ENCODE measurements at regions not wholly inside any gene's neighbourhood (a gene's known extent, or its start where the extent isn't known, plus 50 kb on each side); places are given as distances from the start of the nearest gene placed in this dataset.
"Not testable (repeated sequence)": the region's sequence is repeated elsewhere in the genome, so short reads cannot be mapped to it uniquely, and the experiment has no call there.

DNA sequence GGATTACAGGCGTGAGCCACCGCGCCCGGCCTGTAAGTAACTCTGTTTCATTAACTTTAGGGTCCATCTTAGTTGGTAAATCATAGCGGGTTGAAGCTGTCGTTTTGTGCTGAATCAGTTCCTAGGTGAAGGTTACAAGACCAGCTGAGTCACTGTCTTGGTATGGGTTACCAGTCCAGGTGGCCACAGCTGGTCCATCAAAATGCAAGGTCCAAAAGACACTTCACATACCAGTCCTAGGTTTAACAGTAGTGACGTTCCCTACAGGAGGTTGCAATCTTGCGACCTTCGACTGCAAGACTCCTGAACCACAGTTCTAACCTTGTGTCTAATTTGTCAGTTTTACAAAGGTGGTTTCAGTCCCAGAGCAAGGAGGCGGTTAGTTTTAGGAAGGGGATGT is 160.1 kb upstream of the ATP10A start:
- H3K4me3 ChIP-seq (ENCODE audit: low read depth, low read length), result no peak overlapping the region
- H3K4me1 ChIP-seq (ENCODE audit: insufficient read depth), result no peaks in the 10 kb centered on the region
- WGBS, result 90% methylated on average over 10 of the region's 10 CpGs
- no peak for DNase-seq (ENCODE audit: extremely low spot score)
- no peak overlapping the region for H3K27ac ChIP-seq (ENCODE audit: low read depth)
- no peaks in the 10 kb centered on the region for H3K36me3 ChIP-seq (ENCODE audit: insufficient read depth)

- 87% methylated on average over 8 of the region's 8 CpGs for WGBS
- DNase-seq (ENCODE audit: extremely low spot score), result no peak
- Histone ChIP-seq H3K36me3 (ENCODE audit: insufficient read depth) (no peaks in the 10 kb centered on the region), H3K4me3 (ENCODE audit: low read depth, low read length) (no peak overlapping the region), H3K4me1 (ENCODE audit: insufficient read depth) (no peaks in the 10 kb centered on the region), H3K27ac (ENCODE audit: low read depth) (no peak overlapping the region)
Observed at GRCh38 chr15:26020871-26021270, 157.7 kb upstream of the ATP10A start.

- Histone ChIP-seq H3K27ac (ENCODE audit: low read depth) (no peak overlapping the region), H3K36me3 (ENCODE audit: insufficient read depth) (no peaks in the 10 kb centered on the region), H3K4me3 (ENCODE audit: low read depth, low read length) (no peak overlapping the region), H3K4me1 (ENCODE audit: insufficient read depth) (no peaks in the 10 kb centered on the region)
- 89% methylated on average over 7 of the region's 7 CpGs for WGBS
- DNase-seq (ENCODE audit: extremely low spot score), result no peak
Observed at GRCh38 chr15:26017665-26018064, 154.5 kb upstream of the ATP10A start.

DNA sequence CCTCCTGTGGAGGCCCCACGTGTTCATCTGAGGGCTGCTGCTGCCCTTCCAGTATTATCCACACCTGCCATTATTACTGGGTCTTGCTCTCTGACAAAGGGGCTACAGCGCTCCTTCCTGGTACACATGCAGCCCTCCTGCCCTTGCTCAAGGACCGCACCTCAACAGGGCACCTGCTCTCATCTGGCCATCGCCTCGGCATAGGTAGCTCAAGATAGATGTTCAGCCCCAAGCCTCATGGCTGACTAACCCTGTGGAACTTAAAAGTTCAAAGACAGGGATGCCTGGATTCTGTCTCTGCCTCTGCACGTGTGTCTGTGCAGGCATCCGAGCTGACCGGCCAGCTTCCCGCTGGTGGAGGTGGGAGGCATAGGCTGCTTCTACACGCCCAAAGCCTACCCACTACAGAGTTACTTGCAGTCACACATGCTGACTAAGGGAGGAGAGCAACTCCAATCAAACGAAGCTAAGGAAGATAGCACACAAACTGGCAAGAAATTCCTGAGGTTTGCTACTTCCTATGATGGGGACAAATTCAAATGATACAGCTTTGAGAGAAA is 152.5 kb upstream of the ATP10A start:
- Histone ChIP-seq H3K27ac (ENCODE audit: low read depth) (no peak overlapping the region), H3K36me3 (ENCODE audit: insufficient read depth) (no peaks in the 10 kb centered on the region), H3K4me1 (ENCODE audit: insufficient read depth) (no peaks in the 10 kb centered on the region), H3K4me3 (ENCODE audit: low read depth, low read length) (no peak overlapping the region)
- no peak for DNase-seq (ENCODE audit: extremely low spot score)
- 70% methylated on average over 11 of the region's 11 CpGs for WGBS

- Histone ChIP-seq H3K4me3 (ENCODE audit: low read depth, low read length) (no peak overlapping the region), H3K4me1 (ENCODE audit: insufficient read depth) (no peaks in the 10 kb centered on the region), H3K27ac (ENCODE audit: low read depth) (no peak overlapping the region), H3K36me3 (ENCODE audit: insufficient read depth) (no peaks in the 10 kb centered on the region)
- no peak for DNase-seq (ENCODE audit: extremely low spot score)
- WGBS, result 62% methylated on average over 5 of the region's 5 CpGs
Observed at GRCh38 chr15:26013981-26014380, 150.9 kb upstream of the ATP10A start.

DNA sequence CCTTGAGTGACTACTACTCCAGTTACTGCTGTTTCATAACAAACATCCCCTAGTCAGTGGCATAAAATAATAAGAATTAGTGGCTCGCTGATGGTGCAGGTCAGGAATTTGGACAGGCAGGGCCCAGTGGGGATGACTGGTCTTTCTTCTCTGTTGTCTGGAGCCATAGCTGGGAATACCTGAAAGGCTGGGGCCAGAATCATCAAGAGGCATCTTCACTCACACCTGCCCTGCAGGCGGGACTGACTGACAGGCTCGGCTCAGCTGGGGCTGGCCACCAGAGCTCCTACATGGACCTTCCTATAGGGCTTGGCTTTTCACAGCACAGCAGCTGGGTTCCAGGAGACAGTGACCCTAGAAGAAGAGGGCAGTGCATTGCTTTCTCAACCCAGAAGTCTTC is 148.8 kb upstream of the ATP10A start:
- no peaks in the 10 kb centered on the region for H3K4me1 ChIP-seq (ENCODE audit: insufficient read depth)
- 88% methylated on average over 3 of the region's 3 CpGs for WGBS
- H3K27ac ChIP-seq (ENCODE audit: low read depth), result no peak overlapping the region
- no peaks in the 10 kb centered on the region for H3K36me3 ChIP-seq (ENCODE audit: insufficient read depth)
- no peak overlapping the region for H3K4me3 ChIP-seq (ENCODE audit: low read depth, low read length)
- no peak for DNase-seq (ENCODE audit: extremely low spot score)

GRCh38 chr15:26007151-26007550 is 144.0 kb upstream of the ATP10A start:
- no peak for DNase-seq (ENCODE audit: extremely low spot score)
- Histone ChIP-seq H3K27ac (ENCODE audit: low read depth) (no peak overlapping the region), H3K4me3 (ENCODE audit: low read depth, low read length) (no peak overlapping the region), H3K36me3 (ENCODE audit: insufficient read depth) (no peaks in the 10 kb centered on the region), H3K4me1 (ENCODE audit: insufficient read depth) (no peaks in the 10 kb centered on the region)
- 70% methylated on average over 6 of the region's 6 CpGs for WGBS

GRCh38 chr15:26001201-26001600 is 138.1 kb upstream of the ATP10A start:
- H3K4me1 ChIP-seq (ENCODE audit: insufficient read depth), result no peaks in the 10 kb centered on the region
- no peak overlapping the region for H3K4me3 ChIP-seq (ENCODE audit: low read depth, low read length)
- 92% methylated on average over 9 of the region's 9 CpGs for WGBS
- no peaks in the 10 kb centered on the region for H3K36me3 ChIP-seq (ENCODE audit: insufficient read depth)
- H3K27ac ChIP-seq (ENCODE audit: low read depth), result no peak overlapping the region
- DNase-seq (ENCODE audit: extremely low spot score), result no peak

GRCh38 chr15:25993506-25993905 is 130.4 kb upstream of the ATP10A start:
- 68% methylated on average over 1 of the region's 1 CpG for WGBS
- no peaks in the 10 kb centered on the region for H3K36me3 ChIP-seq (ENCODE audit: insufficient read depth)
- no peak for DNase-seq (ENCODE audit: extremely low spot score)
- H3K4me1 ChIP-seq (ENCODE audit: insufficient read depth), result no peaks in the 10 kb centered on the region
- H3K4me3 ChIP-seq (ENCODE audit: low read depth, low read length), result no peak overlapping the region
- no peak overlapping the region for H3K27ac ChIP-seq (ENCODE audit: low read depth)

DNA sequence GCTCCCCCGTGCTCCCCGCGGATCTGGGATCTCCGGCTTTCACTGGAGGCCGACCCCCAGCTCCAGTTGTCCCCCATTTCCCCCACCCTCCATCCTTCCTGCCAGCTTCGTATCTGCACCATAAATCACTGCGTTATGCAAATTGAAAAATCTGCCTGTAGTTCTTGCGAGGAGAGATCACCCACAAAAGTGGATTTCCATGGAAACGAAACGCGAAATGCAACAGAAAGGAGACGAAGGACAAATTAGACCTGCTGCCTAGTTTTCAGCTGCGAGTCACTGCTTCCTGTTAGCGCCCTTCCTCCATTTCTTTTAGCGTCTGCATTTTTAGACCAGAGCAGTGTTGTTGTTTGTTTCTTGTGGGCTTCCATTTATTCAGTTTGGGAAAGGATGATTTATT is 127.1 kb upstream of the ATP10A start:
- no peak for DNase-seq (ENCODE audit: extremely low spot score)
- no peak overlapping the region for H3K27ac ChIP-seq (ENCODE audit: low read depth)
- no peaks in the 10 kb centered on the region for H3K36me3 ChIP-seq (ENCODE audit: insufficient read depth)
- no peaks in the 10 kb centered on the region for H3K4me1 ChIP-seq (ENCODE audit: insufficient read depth)
- H3K4me3 ChIP-seq (ENCODE audit: low read depth, low read length), result no peak overlapping the region
- WGBS, result 89% methylated on average over 15 of the region's 15 CpGs

DNA sequence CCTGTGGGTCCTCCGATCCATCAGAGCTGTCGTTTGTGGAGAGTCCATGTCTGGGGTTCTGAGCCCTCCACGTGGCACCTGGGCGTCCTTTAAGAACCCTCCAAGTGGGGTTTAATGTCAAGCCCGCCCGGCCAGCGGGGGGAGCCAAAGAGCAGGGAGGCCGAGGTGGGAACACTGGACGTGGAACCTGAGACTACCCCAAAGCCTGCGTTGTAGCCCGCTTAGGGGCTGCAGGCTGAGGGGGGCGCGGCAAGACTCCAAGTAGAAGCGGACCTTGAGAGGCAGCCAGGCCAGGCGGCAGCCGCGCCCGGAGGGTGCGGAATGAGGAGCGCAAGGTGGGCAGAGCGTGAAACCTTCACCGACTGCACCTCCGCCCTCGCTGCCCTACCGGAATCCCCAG is 126.2 kb upstream of the ATP10A start:
- no peaks in the 10 kb centered on the region for H3K4me1 ChIP-seq (ENCODE audit: insufficient read depth)
- H3K27ac ChIP-seq (ENCODE audit: low read depth), result no peak overlapping the region
- H3K36me3 ChIP-seq (ENCODE audit: insufficient read depth), result no peaks in the 10 kb centered on the region
- DNase-seq (ENCODE audit: extremely low spot score), result no peak
- no peak overlapping the region for H3K4me3 ChIP-seq (ENCODE audit: low read depth, low read length)
- WGBS, result 90% methylated on average over 25 of the region's 25 CpGs

GRCh38 chr15:25988716-25989115 is 125.6 kb upstream of the ATP10A start:
- not testable (repeated sequence) for H3K4me3 ChIP-seq (ENCODE audit: low read depth, low read length); H3K4me1 ChIP-seq (ENCODE audit: insufficient read depth); H3K36me3 ChIP-seq (ENCODE audit: insufficient read depth); H3K27ac ChIP-seq (ENCODE audit: low read depth); DNase-seq (ENCODE audit: extremely low spot score)
- WGBS, result 86% methylated on average over 9 of the region's 9 CpGs

DNA sequence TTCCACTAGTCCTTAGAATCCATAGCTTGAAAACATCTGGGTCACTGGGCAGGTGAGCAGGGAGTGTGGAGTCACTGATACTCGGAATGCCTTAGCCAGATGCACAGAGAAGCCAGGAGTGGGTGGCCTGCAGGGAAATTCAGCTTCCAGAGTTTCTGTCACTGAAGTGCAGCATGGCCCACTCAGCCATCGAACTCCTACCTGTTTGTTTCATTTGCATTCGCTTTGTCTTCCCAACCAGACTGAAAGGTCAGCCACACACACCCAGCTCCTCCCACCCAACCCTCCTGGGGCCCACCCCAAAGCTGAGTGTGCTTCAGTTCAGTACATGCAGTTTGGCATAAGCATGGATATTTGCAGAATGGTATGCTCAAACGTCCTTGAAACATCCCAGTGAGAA is 124.5 kb upstream of the ATP10A start:
- no peaks in the 10 kb centered on the region for H3K4me1 ChIP-seq (ENCODE audit: insufficient read depth)
- no peak for DNase-seq (ENCODE audit: extremely low spot score)
- 58% methylated on average over 4 of the region's 4 CpGs for WGBS
- no peak overlapping the region for H3K4me3 ChIP-seq (ENCODE audit: low read depth, low read length)
- H3K27ac ChIP-seq (ENCODE audit: low read depth), result no peak overlapping the region
- H3K36me3 ChIP-seq (ENCODE audit: insufficient read depth), result no peaks in the 10 kb centered on the region

GRCh38 chr15:25985165-25985564 is 122.0 kb upstream of the ATP10A start:
- no peaks in the 10 kb centered on the region for H3K36me3 ChIP-seq (ENCODE audit: insufficient read depth)
- H3K4me1 ChIP-seq (ENCODE audit: insufficient read depth), result no peaks in the 10 kb centered on the region
- whole genome bisulfite sequencing, result 21% methylated on average over 4 of the region's 4 CpGs
- no peak overlapping the region for H3K27ac ChIP-seq (ENCODE audit: low read depth)
- DNase-seq (ENCODE audit: extremely low spot score), result no peak
- H3K4me3 ChIP-seq (ENCODE audit: low read depth, low read length), result no peak overlapping the region

DNA sequence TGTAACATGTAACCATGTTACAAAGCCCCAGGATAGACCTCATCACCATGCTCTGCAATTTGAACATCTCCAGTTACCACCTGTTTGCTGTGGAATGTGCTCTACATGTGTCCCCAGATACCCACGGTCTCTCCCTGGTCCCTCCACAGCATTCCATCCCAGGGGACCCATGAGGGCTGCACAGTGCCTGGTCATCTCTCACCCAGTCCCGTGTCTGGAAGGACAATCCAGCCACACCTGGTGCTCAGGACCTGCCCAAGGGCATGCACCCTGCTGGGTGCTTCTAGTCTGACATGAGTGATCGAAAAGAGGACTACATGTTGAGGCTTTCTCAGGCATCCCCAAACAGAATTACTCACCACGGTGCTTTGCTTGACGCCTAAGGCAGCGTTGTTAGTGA is 119.6 kb upstream of the ATP10A start:
- no peak for DNase-seq (ENCODE audit: extremely low spot score)
- Histone ChIP-seq H3K36me3 (ENCODE audit: insufficient read depth) (no peaks in the 10 kb centered on the region), H3K4me3 (ENCODE audit: low read depth, low read length) (no peak overlapping the region), H3K27ac (ENCODE audit: low read depth) (no peak overlapping the region), H3K4me1 (ENCODE audit: insufficient read depth) (no peaks in the 10 kb centered on the region)
- 78% methylated on average over 6 of the region's 6 CpGs for WGBS

Measured in urinary bladder (tissue), 3 donors.